Smooth muscle cell (in vitro differentiated cells): ENCODE measurements at regions not wholly inside any gene's neighbourhood (a gene's known extent, or its start where the extent isn't known, plus 50 kb on each side); places are given as distances from the start of the nearest gene placed in this dataset.

Experiments used
- DNase-seq: peaks from one replicate; lab custom pipeline; 2025; ENCODE audit not compliant: unreplicated experiment; lab: John Stamatoyannopoulos, UW
- H2AFZ ChIP-seq: fragments of 200-600 bp; sonication (generic); 2 replicates; pipeline ENCODE4 v1.6.0; 2016; ENCODE audit warnings: antibody characterized with exemption, low read depth, mild to moderate bottlenecking
- H3F3A ChIP-seq: fragments of 200-600 bp; sonication (generic); 2 replicates; pipeline ENCODE4 v1.6.0; 2017; ENCODE audit warnings: antibody characterized with exemption, low read depth
- H3K27ac ChIP-seq: fragments of 200-600 bp; sonication (generic); 2 replicates; pipeline ENCODE4 v1.5.1; 2016; ENCODE audit warnings: low read depth, mild to moderate bottlenecking
- H3K27me3 ChIP-seq: fragments of 200-600 bp; sonication (generic); 2 replicates; pipeline ENCODE4 v1.6.1; 2016; ENCODE audit warnings: low read depth, mild to moderate bottlenecking
- H3K36me3 ChIP-seq: fragments of 200-600 bp; sonication (generic); 2 replicates; pipeline ENCODE4 v1.5.1; 2016; ENCODE audit warnings: low read depth
- H3K4me1 ChIP-seq: fragments of 200-600 bp; sonication (generic); 2 replicates; pipeline ENCODE4 v1.5.1; 2016; ENCODE audit warnings: low read depth
- H3K4me2 ChIP-seq: fragments of 200-600 bp; sonication (generic); 2 replicates; pipeline ENCODE4 v1.6.0; 2016; ENCODE audit warnings: mild to moderate bottlenecking
- H3K4me3 ChIP-seq: fragments of 200-600 bp; sonication (generic); 2 replicates; pipeline ENCODE4 v1.5.1; 2016; ENCODE audit warnings: mild to moderate bottlenecking
- H3K79me2 ChIP-seq: fragments of 200-600 bp; sonication (generic); 2 replicates; pipeline ENCODE4 v1.6.0; 2016; ENCODE audit warnings: low read depth, mild to moderate bottlenecking
- H3K9ac ChIP-seq: fragments of 200-600 bp; sonication (generic); 2 replicates; pipeline ENCODE4 v1.6.0; 2016; ENCODE audit warnings: low read depth
- H3K9me3 ChIP-seq: fragments of 200-600 bp; sonication (generic); replicated peaks from 2 replicates; pipeline ENCODE4 v1.5.1; 2016; ENCODE audit warnings: low read depth
- H4K20me1 ChIP-seq: fragments of 200-600 bp; sonication (generic); 2 replicates; pipeline ENCODE4 v1.6.0; 2016; ENCODE audit warnings: low read depth
- WGBS: methylation state at CpG from one replicate; pipeline ENCODE4 v1.1.7; 2016; ENCODE audit warnings: low lambda C conversion rate; 5-methylcytosine and 5-hydroxymethylcytosine counted together
- TF ChIP-seq, protein P1 (sequence below): fragments of 200-600 bp; sonication (generic); IDR thresholded peaks from 2 replicates; pipeline ENCODE4 v1.5.1; 2017; ENCODE audit warnings: borderline replicate concordance, mild to moderate bottlenecking, antibody characterized with exemption; ENCODE audit not compliant: insufficient read depth, poor library complexity, severe bottlenecking

- no peaks in the 10 kb centered on the region for H4K20me1 ChIP-seq
- no peaks in the 10 kb centered on the region for H3F3A ChIP-seq
- no peak overlapping the region for H3K4me2 ChIP-seq
- DNase-seq = no peak
- TF ChIP-seq, protein P1, sequence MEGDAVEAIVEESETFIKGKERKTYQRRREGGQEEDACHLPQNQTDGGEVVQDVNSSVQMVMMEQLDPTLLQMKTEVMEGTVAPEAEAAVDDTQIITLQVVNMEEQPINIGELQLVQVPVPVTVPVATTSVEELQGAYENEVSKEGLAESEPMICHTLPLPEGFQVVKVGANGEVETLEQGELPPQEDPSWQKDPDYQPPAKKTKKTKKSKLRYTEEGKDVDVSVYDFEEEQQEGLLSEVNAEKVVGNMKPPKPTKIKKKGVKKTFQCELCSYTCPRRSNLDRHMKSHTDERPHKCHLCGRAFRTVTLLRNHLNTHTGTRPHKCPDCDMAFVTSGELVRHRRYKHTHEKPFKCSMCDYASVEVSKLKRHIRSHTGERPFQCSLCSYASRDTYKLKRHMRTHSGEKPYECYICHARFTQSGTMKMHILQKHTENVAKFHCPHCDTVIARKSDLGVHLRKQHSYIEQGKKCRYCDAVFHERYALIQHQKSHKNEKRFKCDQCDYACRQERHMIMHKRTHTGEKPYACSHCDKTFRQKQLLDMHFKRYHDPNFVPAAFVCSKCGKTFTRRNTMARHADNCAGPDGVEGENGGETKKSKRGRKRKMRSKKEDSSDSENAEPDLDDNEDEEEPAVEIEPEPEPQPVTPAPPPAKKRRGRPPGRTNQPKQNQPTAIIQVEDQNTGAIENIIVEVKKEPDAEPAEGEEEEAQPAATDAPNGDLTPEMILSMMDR = no peak
- H3K27me3 ChIP-seq = no peaks in the 10 kb centered on the region
- no peak overlapping the region for H3K4me3 ChIP-seq
- WGBS = 93% methylated on average over 5 of the region's 5 CpGs
- no peaks in the 10 kb centered on the region for H3K36me3 ChIP-seq
- no peak overlapping the region for H3K27ac ChIP-seq
- H3K4me1 ChIP-seq = no peaks in the 10 kb centered on the region
- H3K79me2 ChIP-seq = no peaks in the 10 kb centered on the region
- H2AFZ ChIP-seq = no peak overlapping the region
- H3K9me3 ChIP-seq = no peaks in the 10 kb centered on the region
- no peak overlapping the region for H3K9ac ChIP-seq
These were observed 415.0 kb upstream of the NPVF start for GRCh38 chr7:25643286-25643685.

DNA sequence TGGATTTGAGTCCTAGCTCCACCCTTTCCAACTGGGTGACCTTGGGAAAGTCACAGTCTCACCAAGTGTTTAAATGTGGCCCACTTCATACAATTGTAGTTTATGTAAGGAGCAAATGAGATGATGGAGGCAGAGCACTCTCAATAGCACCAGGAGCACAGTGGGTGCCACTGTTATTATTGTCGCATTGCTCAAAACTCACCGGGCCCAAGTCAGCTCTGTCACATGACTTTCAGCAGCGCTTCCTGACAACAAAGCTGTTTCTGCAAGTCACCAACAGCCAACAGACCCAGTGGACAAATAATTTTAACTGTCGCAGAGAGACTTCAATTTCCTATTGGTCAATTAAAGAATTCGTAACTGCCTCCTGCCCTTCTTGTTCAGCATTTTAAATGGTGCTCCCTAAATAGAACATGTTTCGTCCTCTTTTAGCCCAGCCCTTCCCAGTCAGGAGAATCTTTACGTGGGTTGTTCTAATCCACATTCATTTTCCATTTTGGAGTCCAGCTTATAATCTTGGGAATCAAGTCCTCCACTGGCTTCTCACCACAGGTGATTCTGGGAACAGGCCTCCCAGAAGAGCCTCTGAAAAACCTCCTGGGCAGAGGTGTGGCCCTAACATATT, 415.6 kb upstream of the NPVF start:
- Histone ChIP-seq H3K4me2 (no peak overlapping the region), H2AFZ (no peak overlapping the region), H3K27me3 (no peaks in the 10 kb centered on the region), H3K27ac (no peak overlapping the region), H4K20me1 (no peaks in the 10 kb centered on the region), H3K4me1 (no peaks in the 10 kb centered on the region), H3K79me2 (no peaks in the 10 kb centered on the region), H3F3A (no peaks in the 10 kb centered on the region), H3K36me3 (no peaks in the 10 kb centered on the region), H3K9ac (no peak overlapping the region), H3K4me3 (no peak overlapping the region), H3K9me3 (no peaks in the 10 kb centered on the region)
- no peak for DNase-seq
- 93% methylated on average over 7 of the region's 7 CpGs for WGBS
- TF ChIP-seq, protein P1 = no peak

DNA sequence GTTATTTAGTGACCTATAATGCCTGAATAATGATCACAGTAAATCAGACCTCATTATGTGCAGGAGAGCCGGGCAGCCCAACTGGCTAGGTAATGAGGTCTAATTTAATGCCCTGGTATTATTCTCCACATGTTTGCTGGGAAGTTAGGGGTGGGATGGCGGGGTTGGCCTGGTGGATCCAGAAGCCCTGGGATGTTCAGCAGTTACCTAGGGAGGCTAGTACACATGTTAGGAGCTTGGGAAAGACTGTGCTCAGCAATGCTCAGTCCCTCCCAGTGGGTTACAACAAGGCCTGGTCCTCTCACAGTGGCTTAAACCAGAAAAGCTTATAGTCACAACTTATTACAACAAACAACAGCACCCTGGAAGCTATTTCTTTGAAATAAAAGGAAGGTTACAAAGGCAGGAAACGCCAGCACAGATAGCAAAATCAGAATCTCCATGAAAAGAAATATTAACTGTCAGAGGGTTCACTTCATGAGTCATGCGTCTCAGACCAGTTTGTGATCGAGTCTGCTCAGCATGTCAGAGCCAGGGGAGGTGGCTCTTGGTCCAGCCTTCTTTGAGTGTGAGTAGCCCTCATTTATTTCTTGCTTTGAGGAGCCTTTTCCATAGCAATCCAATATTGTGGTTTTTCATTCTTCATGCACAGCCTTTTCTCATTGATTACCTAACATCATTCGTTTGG, 418.6 kb upstream of the NPVF start:
- WGBS = 57% methylated on average over 6 of the region's 6 CpGs
- no peaks in the 10 kb centered on the region for H3F3A ChIP-seq
- no peak overlapping the region for H3K9ac ChIP-seq
- H3K27ac ChIP-seq = no peak overlapping the region
- H3K27me3 ChIP-seq = no peaks in the 10 kb centered on the region
- H3K36me3 ChIP-seq = no peaks in the 10 kb centered on the region
- H3K9me3 ChIP-seq = no peaks in the 10 kb centered on the region
- H3K4me2 ChIP-seq = no peak overlapping the region
- no peaks in the 10 kb centered on the region for H4K20me1 ChIP-seq
- no peaks in the 10 kb centered on the region for H3K79me2 ChIP-seq
- H3K4me1 ChIP-seq = no peaks in the 10 kb centered on the region
- TF ChIP-seq, protein P1 = no peak
- no peak for DNase-seq
- peak overlapping the region; percentile 10 for H2AFZ ChIP-seq
- no peak overlapping the region for H3K4me3 ChIP-seq

- Histone ChIP-seq H3K9me3 (no peaks in the 10 kb centered on the region), H3K27ac (no peak overlapping the region), H3F3A (no peaks in the 10 kb centered on the region), H3K36me3 (no peaks in the 10 kb centered on the region), H3K4me3 (no peak overlapping the region), H3K27me3 (no peaks in the 10 kb centered on the region), H3K4me2 (no peak overlapping the region), H2AFZ (peak overlapping the region; percentile 49), H3K4me1 (no peaks in the 10 kb centered on the region), H4K20me1 (no peaks in the 10 kb centered on the region), H3K9ac (no peak overlapping the region), H3K79me2 (no peaks in the 10 kb centered on the region)
- DNase-seq = no peak
- WGBS = 51% methylated on average over 2 of the region's 2 CpGs
- TF ChIP-seq, protein P1 = no peak
These were observed 419.6 kb upstream of the NPVF start for GRCh38 chr7:25647872-25648271.
